ENCODE measurements at regions not wholly inside any gene's neighbourhood (a gene's known extent, or its start where the extent isn't known, plus 50 kb on each side); places are given as distances from the start of the nearest gene placed in this dataset.

DNA sequence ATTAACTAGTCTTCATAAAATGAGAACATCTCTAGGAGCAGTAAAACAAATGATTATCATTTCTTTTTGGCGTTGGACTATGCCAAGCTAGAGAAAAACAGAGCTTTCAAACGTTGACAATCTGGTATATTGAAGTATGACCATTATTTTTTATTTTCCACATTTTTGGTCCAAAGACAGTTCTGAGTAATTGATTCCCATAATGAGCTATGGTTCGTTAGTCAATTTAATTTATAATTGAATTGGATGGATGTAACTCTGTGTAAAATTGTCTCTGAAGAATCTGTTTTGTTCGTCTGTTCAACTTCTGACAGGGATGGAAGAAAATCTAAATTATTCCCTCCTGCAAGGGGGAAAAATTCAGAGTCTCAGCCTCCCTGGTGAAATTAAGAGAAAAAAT, 234.5 kb downstream of the LMO4 start:
- TF ChIP-seq EP300 (IDR thresholded peaks at IDR 0.05) (no peak), POLR2A (IDR thresholded peaks at IDR 0.05) (no peak), POLR2AphosphoS5 (IDR thresholded peaks at IDR 0.05) (no peak)
- TF ChIP-seq, protein P1, sequence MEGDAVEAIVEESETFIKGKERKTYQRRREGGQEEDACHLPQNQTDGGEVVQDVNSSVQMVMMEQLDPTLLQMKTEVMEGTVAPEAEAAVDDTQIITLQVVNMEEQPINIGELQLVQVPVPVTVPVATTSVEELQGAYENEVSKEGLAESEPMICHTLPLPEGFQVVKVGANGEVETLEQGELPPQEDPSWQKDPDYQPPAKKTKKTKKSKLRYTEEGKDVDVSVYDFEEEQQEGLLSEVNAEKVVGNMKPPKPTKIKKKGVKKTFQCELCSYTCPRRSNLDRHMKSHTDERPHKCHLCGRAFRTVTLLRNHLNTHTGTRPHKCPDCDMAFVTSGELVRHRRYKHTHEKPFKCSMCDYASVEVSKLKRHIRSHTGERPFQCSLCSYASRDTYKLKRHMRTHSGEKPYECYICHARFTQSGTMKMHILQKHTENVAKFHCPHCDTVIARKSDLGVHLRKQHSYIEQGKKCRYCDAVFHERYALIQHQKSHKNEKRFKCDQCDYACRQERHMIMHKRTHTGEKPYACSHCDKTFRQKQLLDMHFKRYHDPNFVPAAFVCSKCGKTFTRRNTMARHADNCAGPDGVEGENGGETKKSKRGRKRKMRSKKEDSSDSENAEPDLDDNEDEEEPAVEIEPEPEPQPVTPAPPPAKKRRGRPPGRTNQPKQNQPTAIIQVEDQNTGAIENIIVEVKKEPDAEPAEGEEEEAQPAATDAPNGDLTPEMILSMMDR (IDR thresholded peaks at IDR 0.05): no peak

Measured in suprapubic skin (tissue), 4 donors.